ENCODE measurements at regions not wholly inside any gene's neighbourhood (a gene's known extent, or its start where the extent isn't known, plus 50 kb on each side); places are given as distances from the start of the nearest gene placed in this dataset.

DNA sequence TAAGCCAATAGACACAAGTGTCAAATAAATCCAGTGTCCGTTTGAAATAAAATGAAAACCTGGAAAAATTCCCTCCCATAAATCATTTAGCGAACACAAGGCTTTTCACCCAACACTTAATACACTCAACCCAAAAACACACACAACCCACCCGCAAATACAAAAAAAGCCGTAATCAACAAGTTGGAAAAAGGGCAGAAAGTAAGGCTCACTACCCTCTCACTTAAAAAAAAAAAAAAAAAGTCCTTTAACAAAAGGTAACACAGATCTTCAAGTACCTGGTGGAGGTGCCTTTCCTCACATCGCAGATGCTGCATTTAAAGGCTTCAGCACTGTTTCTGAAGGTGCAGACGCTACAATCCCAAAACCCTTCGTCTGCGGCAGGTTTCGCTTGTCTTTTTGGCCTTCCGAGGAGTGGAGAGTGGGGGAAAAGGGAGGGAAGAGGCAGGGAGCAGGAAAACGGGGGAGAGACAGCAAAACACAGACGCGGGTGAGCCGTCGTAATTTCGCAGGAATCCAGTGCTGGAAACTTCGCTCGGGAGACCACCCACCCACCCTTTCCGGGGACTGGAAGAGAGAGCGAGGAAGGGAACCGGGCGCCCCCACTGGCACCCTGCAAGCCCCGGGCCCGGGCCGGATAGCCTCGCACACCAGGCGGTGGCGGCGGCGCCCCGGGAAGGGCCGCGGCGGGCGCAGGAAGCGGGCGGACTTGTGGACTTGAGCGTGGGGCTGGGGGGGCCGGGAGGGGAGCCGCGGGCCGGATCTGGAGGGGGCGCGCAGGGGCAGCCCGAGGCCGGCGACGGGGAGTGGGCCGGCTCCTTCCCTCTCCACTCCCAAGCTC, 401.8 kb downstream of the SHQ1 start, which contains the start of gene RYBP:
TSS of gene RYBP (minus strand) at position 404 of the 841 bp plus-strand sequence.
- Mint-ChIP-seq H3K4me1 (ENCODE audit: low read depth, unreplicated experiment) (peaks cover 19% of the 10 kb centered on the region), H3K36me3 (ENCODE audit: low read depth, unreplicated experiment) (peaks cover under 1% of the 10 kb centered on the region), H3K27me3 (ENCODE audit: low read depth, unreplicated experiment) (peaks cover 9% of the 10 kb centered on the region), H3K27ac (ENCODE audit: unreplicated experiment) (peak within 1 kb of the TSS; percentile 95), H3K9me3 (ENCODE audit: unreplicated experiment) (peaks cover 3% of the 10 kb centered on the region), H3K4me3 (ENCODE audit: unreplicated experiment) (peak within 1 kb of the TSS; percentile 94)
- FAIRE-seq (no peak), DNase-seq (ENCODE audit: low read depth) (peak; percentile 25)
- H3K36me3 ChIP-seq (ENCODE audit: insufficient read depth, low read length), result no peaks in the 10 kb centered on the region
- peaks cover 52% of the 10 kb centered on the region for H3K79me2 ChIP-seq (ENCODE audit: insufficient read depth, low read length)
- H3K27me3 ChIP-seq (ENCODE audit: insufficient read depth, low read length), result peaks cover 10% of the 10 kb centered on the region
- no peaks in the 10 kb centered on the region for H3K9me3 ChIP-seq (ENCODE audit: insufficient read depth, low read depth, low read length)
- peaks cover 13% of the 10 kb centered on the region for H3K4me1 ChIP-seq (ENCODE audit: insufficient read depth, low read length)
- no peak for TF ChIP-seq EZH2 (IDR thresholded peaks at IDR 0.05; ENCODE audit: insufficient read depth, low read length)
- TF ChIP-seq, protein P1, sequence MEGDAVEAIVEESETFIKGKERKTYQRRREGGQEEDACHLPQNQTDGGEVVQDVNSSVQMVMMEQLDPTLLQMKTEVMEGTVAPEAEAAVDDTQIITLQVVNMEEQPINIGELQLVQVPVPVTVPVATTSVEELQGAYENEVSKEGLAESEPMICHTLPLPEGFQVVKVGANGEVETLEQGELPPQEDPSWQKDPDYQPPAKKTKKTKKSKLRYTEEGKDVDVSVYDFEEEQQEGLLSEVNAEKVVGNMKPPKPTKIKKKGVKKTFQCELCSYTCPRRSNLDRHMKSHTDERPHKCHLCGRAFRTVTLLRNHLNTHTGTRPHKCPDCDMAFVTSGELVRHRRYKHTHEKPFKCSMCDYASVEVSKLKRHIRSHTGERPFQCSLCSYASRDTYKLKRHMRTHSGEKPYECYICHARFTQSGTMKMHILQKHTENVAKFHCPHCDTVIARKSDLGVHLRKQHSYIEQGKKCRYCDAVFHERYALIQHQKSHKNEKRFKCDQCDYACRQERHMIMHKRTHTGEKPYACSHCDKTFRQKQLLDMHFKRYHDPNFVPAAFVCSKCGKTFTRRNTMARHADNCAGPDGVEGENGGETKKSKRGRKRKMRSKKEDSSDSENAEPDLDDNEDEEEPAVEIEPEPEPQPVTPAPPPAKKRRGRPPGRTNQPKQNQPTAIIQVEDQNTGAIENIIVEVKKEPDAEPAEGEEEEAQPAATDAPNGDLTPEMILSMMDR (IDR thresholded peaks at IDR 0.05; ENCODE audit: insufficient read depth, low read depth, low read length), result no peak
- peaks cover 52% of the 10 kb centered on the region for H4K20me1 ChIP-seq (ENCODE audit: insufficient read depth, low read length)
- H3K4me2 ChIP-seq (ENCODE audit: low read length), result peak within 1 kb of the TSS; percentile 95
- H3K27ac ChIP-seq (ENCODE audit: low read depth, low read length), result peak within 1 kb of the TSS; percentile 78
- peak within 1 kb of the TSS; percentile 94 for H3K9ac ChIP-seq (ENCODE audit: low read length)
- H2AFZ ChIP-seq (ENCODE audit: low read depth, low read length), result peak within 1 kb of the TSS; percentile 75
- peak within 1 kb of the TSS; percentile 89 for H3K4me3 ChIP-seq (ENCODE audit: insufficient read depth, low read depth, low read length)

DNA sequence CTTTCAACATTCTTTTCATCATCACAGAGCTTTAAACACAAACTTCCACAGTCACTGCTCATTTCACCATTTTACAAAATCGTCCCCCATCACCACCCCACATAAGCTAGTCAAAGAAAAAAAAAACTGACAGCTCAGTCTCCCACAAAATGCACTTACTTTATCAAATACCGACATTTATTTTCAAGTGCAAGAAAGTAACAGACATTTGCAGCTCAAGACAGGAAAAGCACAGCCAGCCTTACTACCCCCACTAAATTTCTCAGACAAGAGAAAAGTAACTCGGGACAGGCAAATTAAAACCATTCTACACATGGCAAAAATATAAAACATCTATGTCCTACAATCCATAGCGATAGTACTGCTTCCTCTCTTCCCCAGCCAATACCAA, 402.4 kb downstream of the SHQ1 start:
- FAIRE-seq (no peak), DNase-seq (ENCODE audit: low read depth) (no peak)
- Mint-ChIP-seq H3K27ac (ENCODE audit: unreplicated experiment) (peak overlapping the region; percentile 95), H3K4me3 (ENCODE audit: unreplicated experiment) (peak overlapping the region; percentile 94), H3K9me3 (ENCODE audit: unreplicated experiment) (peaks cover 3% of the 10 kb centered on the region), H3K4me1 (ENCODE audit: low read depth, unreplicated experiment) (peaks cover 24% of the 10 kb centered on the region), H3K36me3 (ENCODE audit: low read depth, unreplicated experiment) (no peaks in the 10 kb centered on the region), H3K27me3 (ENCODE audit: low read depth, unreplicated experiment) (peaks cover 3% of the 10 kb centered on the region)
- Histone ChIP-seq H3K9me3 (ENCODE audit: insufficient read depth, low read depth, low read length) (no peaks in the 10 kb centered on the region), H3K27ac (ENCODE audit: low read depth, low read length) (peak overlapping the region; percentile 78), H2AFZ (ENCODE audit: low read depth, low read length) (no peak overlapping the region), H3K4me1 (ENCODE audit: insufficient read depth, low read length) (peaks cover 13% of the 10 kb centered on the region), H4K20me1 (ENCODE audit: insufficient read depth, low read length) (peaks cover 58% of the 10 kb centered on the region), H3K27me3 (ENCODE audit: insufficient read depth, low read length) (peaks cover 4% of the 10 kb centered on the region), H3K9ac (ENCODE audit: low read length) (peak overlapping the region; percentile 94), H3K4me3 (ENCODE audit: insufficient read depth, low read depth, low read length) (peak overlapping the region; percentile 89), H3K4me2 (ENCODE audit: low read length) (peak overlapping the region; percentile 95), H3K79me2 (ENCODE audit: insufficient read depth, low read length) (peaks cover 59% of the 10 kb centered on the region), H3K36me3 (ENCODE audit: insufficient read depth, low read length) (no peaks in the 10 kb centered on the region)
- no peak for TF ChIP-seq EZH2 (IDR thresholded peaks at IDR 0.05; ENCODE audit: insufficient read depth, low read length)
- TF ChIP-seq, protein P1 (IDR thresholded peaks at IDR 0.05; ENCODE audit: insufficient read depth, low read depth, low read length), result no peak

Data from astrocyte (in vitro differentiated cells and primary cell).